ENCODE measurements at regions not wholly inside any gene's neighbourhood (a gene's known extent, or its start where the extent isn't known, plus 50 kb on each side); places are given as distances from the start of the nearest gene placed in this dataset.

DNA sequence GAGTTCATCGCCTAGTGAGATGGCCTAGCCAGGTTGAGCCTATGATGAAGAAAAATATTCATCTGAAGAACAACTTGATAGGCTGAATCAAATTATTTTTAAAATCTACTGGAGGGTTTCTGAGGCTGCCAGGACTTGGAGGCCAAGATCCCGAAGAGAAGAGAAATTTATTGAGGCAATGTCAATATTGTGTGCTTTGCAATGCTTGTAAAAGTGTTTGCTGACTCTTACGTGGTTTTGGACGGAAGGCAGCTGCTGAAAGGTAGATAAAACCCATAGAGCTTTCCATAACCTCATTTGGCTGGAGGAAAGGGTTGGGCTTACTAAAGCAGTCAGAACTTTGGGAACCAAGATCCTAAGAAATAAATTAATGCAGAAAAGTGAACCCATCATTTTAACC is 361.0 kb upstream of the IL12A start:
- H4K20me1 ChIP-seq (replicated peaks; ENCODE audit: insufficient read depth): no peaks in the 10 kb centered on the region
- H3K4me3 ChIP-seq: no peak overlapping the region
- 0 out of 2 replicates have a peak, but pooled peaks cover 4% of the 10 kb centered on the region for H3K9me2 ChIP-seq (ENCODE audit: insufficient read depth)
- no peaks in the 10 kb centered on the region for H3F3A ChIP-seq (replicated peaks; ENCODE audit: low read depth)
- Mint-ChIP-seq H3K9me3 (no peaks in the 10 kb centered on the region), H3K4me3 (no peak overlapping the region), H3K27ac (no peak overlapping the region), H3K36me3 (ENCODE audit: low read depth) (no peaks in the 10 kb centered on the region), H3K4me1 (peaks cover 10% of the 10 kb centered on the region; the same call in 2 of the 3 replicates), H3K27me3 (ENCODE audit: insufficient read depth, low read depth, poor library complexity) (peaks cover 3% of the 10 kb centered on the region)
- no peaks in the 10 kb centered on the region for H3K79me2 ChIP-seq (replicated peaks; ENCODE audit: insufficient read depth)
- H3K4me1 ChIP-seq (ENCODE audit: insufficient read depth): 0 out of 2 replicates have a peak, but pooled peaks cover 4% of the 10 kb centered on the region
- ATAC-seq (no peak), DNase-seq (ENCODE audit: low spot score) (no peak)
- H2AFZ ChIP-seq: no peak overlapping the region
- H3K4me2 ChIP-seq: no peak overlapping the region
- H3K36me3 ChIP-seq (ENCODE audit: insufficient read depth): no peaks in the 10 kb centered on the region
- H3K27ac ChIP-seq (ENCODE audit: low read depth): no peak overlapping the region
- TF ChIP-seq EZH2phosphoT487 (IDR thresholded peaks at IDR 0.05; ENCODE audit: unreplicated experiment): no peak
- no peak for TF ChIP-seq EZH2 (IDR thresholded peaks at IDR 0.05; ENCODE audit: low read depth, unreplicated experiment)
- TF ChIP-seq, protein P1, sequence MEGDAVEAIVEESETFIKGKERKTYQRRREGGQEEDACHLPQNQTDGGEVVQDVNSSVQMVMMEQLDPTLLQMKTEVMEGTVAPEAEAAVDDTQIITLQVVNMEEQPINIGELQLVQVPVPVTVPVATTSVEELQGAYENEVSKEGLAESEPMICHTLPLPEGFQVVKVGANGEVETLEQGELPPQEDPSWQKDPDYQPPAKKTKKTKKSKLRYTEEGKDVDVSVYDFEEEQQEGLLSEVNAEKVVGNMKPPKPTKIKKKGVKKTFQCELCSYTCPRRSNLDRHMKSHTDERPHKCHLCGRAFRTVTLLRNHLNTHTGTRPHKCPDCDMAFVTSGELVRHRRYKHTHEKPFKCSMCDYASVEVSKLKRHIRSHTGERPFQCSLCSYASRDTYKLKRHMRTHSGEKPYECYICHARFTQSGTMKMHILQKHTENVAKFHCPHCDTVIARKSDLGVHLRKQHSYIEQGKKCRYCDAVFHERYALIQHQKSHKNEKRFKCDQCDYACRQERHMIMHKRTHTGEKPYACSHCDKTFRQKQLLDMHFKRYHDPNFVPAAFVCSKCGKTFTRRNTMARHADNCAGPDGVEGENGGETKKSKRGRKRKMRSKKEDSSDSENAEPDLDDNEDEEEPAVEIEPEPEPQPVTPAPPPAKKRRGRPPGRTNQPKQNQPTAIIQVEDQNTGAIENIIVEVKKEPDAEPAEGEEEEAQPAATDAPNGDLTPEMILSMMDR (conservative IDR thresholded peaks at IDR 0.05; ENCODE audit: low read depth in 2 of 2): no peak
- no peak for TF ChIP-seq POLR2AphosphoS5 (IDR thresholded peaks at IDR 0.05; ENCODE audit: low read depth)
- TF ChIP-seq, protein P2, sequence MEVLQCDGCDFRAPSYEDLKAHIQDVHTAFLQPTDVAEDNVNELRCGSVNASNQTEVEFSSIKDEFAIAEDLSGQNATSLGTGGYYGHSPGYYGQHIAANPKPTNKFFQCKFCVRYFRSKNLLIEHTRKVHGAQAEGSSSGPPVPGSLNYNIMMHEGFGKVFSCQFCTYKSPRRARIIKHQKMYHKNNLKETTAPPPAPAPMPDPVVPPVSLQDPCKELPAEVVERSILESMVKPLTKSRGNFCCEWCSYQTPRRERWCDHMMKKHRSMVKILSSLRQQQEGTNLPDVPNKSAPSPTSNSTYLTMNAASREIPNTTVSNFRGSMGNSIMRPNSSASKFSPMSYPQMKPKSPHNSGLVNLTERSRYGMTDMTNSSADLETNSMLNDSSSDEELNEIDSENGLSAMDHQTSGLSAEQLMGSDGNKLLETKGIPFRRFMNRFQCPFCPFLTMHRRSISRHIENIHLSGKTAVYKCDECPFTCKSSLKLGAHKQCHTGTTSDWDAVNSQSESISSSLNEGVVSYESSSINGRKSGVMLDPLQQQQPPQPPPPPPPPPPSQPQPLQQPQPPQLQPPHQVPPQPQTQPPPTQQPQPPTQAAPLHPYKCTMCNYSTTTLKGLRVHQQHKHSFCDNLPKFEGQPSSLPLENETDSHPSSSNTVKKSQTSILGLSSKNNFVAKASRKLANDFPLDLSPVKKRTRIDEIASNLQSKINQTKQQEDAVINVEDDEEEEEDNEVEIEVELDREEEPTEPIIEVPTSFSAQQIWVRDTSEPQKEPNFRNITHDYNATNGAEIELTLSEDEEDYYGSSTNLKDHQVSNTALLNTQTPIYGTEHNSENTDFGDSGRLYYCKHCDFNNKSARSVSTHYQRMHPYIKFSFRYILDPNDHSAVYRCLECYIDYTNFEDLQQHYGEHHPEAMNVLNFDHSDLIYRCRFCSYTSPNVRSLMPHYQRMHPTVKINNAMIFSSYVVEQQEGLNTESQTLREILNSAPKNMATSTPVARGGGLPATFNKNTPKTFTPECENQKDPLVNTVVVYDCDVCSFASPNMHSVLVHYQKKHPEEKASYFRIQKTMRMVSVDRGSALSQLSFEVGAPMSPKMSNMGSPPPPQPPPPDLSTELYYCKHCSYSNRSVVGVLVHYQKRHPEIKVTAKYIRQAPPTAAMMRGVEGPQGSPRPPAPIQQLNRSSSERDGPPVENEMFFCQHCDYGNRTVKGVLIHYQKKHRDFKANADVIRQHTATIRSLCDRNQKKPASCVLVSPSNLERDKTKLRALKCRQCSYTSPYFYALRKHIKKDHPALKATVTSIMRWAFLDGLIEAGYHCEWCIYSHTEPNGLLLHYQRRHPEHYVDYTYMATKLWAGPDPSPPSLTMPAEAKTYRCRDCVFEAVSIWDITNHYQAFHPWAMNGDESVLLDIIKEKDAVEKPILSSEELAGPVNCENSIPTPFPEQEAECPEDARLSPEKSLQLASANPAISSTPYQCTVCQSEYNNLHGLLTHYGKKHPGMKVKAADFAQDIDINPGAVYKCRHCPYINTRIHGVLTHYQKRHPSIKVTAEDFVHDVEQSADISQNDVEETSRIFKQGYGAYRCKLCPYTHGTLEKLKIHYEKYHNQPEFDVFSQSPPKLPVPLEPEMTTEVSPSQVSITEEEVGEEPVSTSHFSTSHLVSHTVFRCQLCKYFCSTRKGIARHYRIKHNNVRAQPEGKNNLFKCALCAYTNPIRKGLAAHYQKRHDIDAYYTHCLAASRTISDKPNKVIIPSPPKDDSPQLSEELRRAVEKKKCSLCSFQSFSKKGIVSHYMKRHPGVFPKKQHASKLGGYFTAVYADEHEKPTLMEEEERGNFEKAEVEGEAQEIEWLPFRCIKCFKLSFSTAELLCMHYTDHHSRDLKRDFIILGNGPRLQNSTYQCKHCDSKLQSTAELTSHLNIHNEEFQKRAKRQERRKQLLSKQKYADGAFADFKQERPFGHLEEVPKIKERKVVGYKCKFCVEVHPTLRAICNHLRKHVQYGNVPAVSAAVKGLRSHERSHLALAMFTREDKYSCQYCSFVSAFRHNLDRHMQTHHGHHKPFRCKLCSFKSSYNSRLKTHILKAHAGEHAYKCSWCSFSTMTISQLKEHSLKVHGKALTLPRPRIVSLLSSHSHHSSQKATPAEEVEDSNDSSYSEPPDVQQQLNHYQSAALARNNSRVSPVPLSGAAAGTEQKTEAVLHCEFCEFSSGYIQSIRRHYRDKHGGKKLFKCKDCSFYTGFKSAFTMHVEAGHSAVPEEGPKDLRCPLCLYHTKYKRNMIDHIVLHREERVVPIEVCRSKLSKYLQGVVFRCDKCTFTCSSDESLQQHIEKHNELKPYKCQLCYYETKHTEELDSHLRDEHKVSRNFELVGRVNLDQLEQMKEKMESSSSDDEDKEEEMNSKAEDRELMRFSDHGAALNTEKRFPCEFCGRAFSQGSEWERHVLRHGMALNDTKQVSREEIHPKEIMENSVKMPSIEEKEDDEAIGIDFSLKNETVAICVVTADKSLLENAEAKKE (CRISPR knock-in tag; IDR thresholded peaks at IDR 0.05): no peak
- TF ChIP-seq, protein P3, sequence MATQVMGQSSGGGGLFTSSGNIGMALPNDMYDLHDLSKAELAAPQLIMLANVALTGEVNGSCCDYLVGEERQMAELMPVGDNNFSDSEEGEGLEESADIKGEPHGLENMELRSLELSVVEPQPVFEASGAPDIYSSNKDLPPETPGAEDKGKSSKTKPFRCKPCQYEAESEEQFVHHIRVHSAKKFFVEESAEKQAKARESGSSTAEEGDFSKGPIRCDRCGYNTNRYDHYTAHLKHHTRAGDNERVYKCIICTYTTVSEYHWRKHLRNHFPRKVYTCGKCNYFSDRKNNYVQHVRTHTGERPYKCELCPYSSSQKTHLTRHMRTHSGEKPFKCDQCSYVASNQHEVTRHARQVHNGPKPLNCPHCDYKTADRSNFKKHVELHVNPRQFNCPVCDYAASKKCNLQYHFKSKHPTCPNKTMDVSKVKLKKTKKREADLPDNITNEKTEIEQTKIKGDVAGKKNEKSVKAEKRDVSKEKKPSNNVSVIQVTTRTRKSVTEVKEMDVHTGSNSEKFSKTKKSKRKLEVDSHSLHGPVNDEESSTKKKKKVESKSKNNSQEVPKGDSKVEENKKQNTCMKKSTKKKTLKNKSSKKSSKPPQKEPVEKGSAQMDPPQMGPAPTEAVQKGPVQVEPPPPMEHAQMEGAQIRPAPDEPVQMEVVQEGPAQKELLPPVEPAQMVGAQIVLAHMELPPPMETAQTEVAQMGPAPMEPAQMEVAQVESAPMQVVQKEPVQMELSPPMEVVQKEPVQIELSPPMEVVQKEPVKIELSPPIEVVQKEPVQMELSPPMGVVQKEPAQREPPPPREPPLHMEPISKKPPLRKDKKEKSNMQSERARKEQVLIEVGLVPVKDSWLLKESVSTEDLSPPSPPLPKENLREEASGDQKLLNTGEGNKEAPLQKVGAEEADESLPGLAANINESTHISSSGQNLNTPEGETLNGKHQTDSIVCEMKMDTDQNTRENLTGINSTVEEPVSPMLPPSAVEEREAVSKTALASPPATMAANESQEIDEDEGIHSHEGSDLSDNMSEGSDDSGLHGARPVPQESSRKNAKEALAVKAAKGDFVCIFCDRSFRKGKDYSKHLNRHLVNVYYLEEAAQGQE (IDR thresholded peaks at IDR 0.05; ENCODE audit: unreplicated experiment): no peak
- TF ChIP-seq ETS1 (IDR thresholded peaks at IDR 0.05): no peak
- no peak for TF ChIP-seq ZNF331 (CRISPR knock-in tag; IDR thresholded peaks at IDR 0.05; ENCODE audit: low read depth)
- no peak for TF ChIP-seq JUNB (IDR thresholded peaks at IDR 0.05; ENCODE audit: unreplicated experiment)
- TF ChIP-seq ZNF114 (CRISPR knock-in tag; IDR thresholded peaks at IDR 0.05): no peak
- no peak for TF ChIP-seq STAT1 (IDR thresholded peaks at IDR 0.05; ENCODE audit: unreplicated experiment)
- no peak for TF ChIP-seq CREB1 (CRISPR knock-in tag; IDR thresholded peaks at IDR 0.05; ENCODE audit: low read depth)
- TF ChIP-seq NANOG (IDR thresholded peaks at IDR 0.05; ENCODE audit: borderline replicate concordance): no peak
- H3K27me3 ChIP-seq (ENCODE audit: insufficient read depth): no peaks in the 10 kb centered on the region
